ENCODE measurements at regions not wholly inside any gene's neighbourhood (a gene's known extent, or its start where the extent isn't known, plus 50 kb on each side); places are given as distances from the start of the nearest gene placed in this dataset.
"Not testable (repeated sequence)": the region's sequence is repeated elsewhere in the genome, so short reads cannot be mapped to it uniquely, and the experiment has no call there.

- in situ Hi-C loops (cut with HindIII; ENCODE audit: low sequenced_read_pairs): no loop called here
- TF ChIP-seq CTCF (IDR thresholded peaks at IDR 0.05; ENCODE audit: low read depth, low read length, missing control alignments): no peak
- no peak for DNase-seq (ENCODE audit: low read depth)
- no peak overlapping the region for H3K4me3 ChIP-seq (ENCODE audit: low read depth, low read length)
These were observed 249.4 kb upstream of the RARB start for GRCh38 chr3:25178672-25179071.

DNA sequence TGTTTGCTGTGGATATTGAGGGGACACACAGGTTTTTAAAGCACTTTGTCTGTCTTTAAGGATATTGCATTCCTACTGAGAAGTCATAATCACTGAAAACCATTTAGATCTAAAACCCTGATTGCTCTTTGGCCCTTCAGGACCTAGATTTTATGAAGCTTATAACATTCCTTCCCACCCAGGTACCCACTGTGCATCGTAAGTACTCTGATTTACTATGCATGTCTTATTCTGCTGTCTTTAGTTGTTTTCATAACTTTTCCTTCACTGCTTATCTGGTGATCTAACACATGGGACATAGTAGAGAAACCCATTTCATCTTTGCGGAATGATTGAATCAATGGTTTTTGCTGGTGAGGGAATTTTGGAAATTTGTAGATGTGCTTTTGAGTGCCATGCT, 247.0 kb upstream of the RARB start:
- in situ Hi-C loops (cut with HindIII; ENCODE audit: low sequenced_read_pairs): no loop called here
- no peak for DNase-seq (ENCODE audit: low read depth)
- TF ChIP-seq CTCF (IDR thresholded peaks at IDR 0.05; ENCODE audit: low read depth, low read length, missing control alignments): no peak
- H3K4me3 ChIP-seq (ENCODE audit: low read depth, low read length): no peak overlapping the region

DNA sequence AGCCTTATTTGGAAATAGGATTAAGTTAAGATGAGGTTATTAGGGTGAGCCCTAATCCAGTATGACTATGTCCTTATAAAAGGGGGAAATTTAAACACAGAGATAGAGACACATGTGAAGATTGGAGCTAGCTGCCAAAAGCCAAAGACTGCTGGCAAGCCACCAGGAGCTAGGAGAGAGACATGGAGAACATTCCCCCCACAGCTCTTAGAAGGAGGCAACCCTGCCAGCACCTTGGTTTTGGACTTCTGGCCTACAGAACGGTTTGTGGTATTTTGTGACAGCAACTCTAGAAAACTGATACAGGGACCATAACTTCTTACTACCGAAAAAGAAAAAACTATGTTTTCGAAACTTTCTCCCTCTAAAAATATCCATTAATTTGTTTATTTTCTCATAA, 245.3 kb upstream of the RARB start:
- peak; percentile 49 for DNase-seq (ENCODE audit: low read depth)
- in situ Hi-C loops (cut with HindIII; ENCODE audit: low sequenced_read_pairs): no loop called here
- no peak for TF ChIP-seq CTCF (IDR thresholded peaks at IDR 0.05; ENCODE audit: low read depth, low read length, missing control alignments)
- no peak overlapping the region for H3K4me3 ChIP-seq (ENCODE audit: low read depth, low read length)

- no peak for DNase-seq (ENCODE audit: low read depth)
- no peak overlapping the region for H3K4me3 ChIP-seq (ENCODE audit: low read depth, low read length)
- no peak for TF ChIP-seq CTCF (IDR thresholded peaks at IDR 0.05; ENCODE audit: low read depth, low read length, missing control alignments)
- in situ Hi-C loops (cut with HindIII; ENCODE audit: low sequenced_read_pairs): no loop called here
These were observed 243.3 kb upstream of the RARB start for GRCh38 chr3:25184641-25185250.

- in situ Hi-C loops (cut with HindIII; ENCODE audit: low sequenced_read_pairs): no loop called here
- no peak overlapping the region for H3K4me3 ChIP-seq (ENCODE audit: low read depth, low read length)
- DNase-seq (ENCODE audit: low read depth): no peak
- TF ChIP-seq CTCF (IDR thresholded peaks at IDR 0.05; ENCODE audit: low read depth, low read length, missing control alignments): no peak
These were observed 236.4 kb upstream of the RARB start for GRCh38 chr3:25191673-25192072.

DNA sequence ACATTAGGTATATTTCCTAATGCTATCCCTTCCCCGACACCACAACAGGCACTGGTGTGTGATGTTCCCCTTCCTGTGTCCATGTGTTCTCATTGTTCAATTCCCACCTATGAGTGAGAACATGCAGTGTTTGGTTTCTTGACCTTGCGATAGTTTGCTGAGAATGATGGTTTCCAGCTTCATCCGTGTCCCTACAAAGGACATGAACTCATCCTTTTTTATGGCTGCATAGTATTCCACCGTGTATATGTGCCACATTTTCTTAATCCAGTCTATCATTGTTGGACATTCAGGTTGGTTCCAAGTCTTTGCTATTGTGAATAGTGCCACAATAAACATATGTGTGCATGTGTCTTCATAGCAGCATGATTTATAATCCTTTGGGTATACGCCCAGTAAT, 228.5 kb upstream of the RARB start:
- H3K4me3 ChIP-seq (ENCODE audit: low read depth, low read length); DNase-seq (ENCODE audit: low read depth); in situ Hi-C loops (cut with HindIII; ENCODE audit: low sequenced_read_pairs): not testable (repeated sequence)

GRCh38 chr3:25212736-25213135, 215.3 kb upstream of the RARB start:
- no peak for DNase-seq (ENCODE audit: low read depth)
- H3K4me3 ChIP-seq (ENCODE audit: low read depth, low read length): no peak overlapping the region
- TF ChIP-seq CTCF (IDR thresholded peaks at IDR 0.05; ENCODE audit: low read depth, low read length, missing control alignments): no peak
- in situ Hi-C loops (cut with HindIII; ENCODE audit: low sequenced_read_pairs): no loop called here

Measured in astrocyte of the cerebellum (primary cell).